ENCODE measurements at regions not wholly inside any gene's neighbourhood (a gene's known extent, or its start where the extent isn't known, plus 50 kb on each side); places are given as distances from the start of the nearest gene placed in this dataset.

- TF ChIP-seq CTCF (IDR thresholded peaks at IDR 0.05) (no peak), EP300 (IDR thresholded peaks at IDR 0.05) (peak in 1 of 2 donors; percentile 63), POLR2A (IDR thresholded peaks at IDR 0.05) (no peak)
These were observed 203.1 kb upstream of the CADM1 start for GRCh38 chr11:115707180-115707905.
